ENCODE measurements at regions not wholly inside any gene's neighbourhood (a gene's known extent, or its start where the extent isn't known, plus 50 kb on each side); places are given as distances from the start of the nearest gene placed in this dataset.
"Not testable (repeated sequence)": the region's sequence is repeated elsewhere in the genome, so short reads cannot be mapped to it uniquely, and the experiment has no call there.

DNA sequence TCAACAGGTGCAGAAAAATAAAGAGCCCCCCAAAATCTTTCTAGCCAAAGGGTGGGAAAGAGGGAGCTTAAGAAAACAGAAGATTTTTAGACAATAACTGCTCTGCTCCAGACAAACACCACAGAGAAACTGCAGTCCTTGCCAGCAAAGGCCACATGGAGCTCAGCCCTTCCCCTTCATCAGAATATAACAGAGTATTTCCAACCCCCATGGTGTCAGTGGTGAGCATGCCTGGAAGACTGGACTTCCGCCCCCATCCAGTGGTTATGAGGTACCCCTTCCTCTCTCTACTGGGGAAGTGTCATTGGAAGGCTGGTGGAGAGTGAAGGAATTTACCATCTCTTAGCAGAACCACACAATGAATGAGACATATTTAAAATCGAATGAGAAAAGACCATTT is 1007.3 kb upstream of the CELF2 start:
- no peak for FAIRE-seq

GRCh38 chr10:10014846-10015245 is 1002.8 kb upstream of the CELF2 start:
- no peak for FAIRE-seq

DNA sequence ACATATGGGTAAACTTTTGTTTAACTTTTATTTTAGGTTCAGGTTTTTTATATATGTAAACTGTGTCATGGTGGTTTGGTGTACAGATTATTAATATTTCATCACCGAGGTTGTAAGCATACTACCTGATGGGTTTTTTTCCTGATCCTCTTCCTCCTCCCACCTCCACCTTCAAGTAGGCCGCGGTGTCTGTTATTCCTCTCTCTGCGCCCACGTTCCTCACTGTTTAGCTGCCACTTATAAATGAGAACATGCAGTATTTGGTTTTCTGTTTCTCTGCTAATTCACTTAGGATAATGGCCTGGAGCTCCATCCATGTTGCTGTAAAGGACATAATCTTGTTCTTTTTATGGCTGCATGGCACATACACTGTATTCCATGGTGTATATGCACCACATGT is 1000.0 kb upstream of the CELF2 start:
- FAIRE-seq, result no peak

GRCh38 chr10:10020945-10021344 is 996.7 kb upstream of the CELF2 start:
- no peak for FAIRE-seq

GRCh38 chr10:10032991-10033390 is 984.7 kb upstream of the CELF2 start:
- peak; percentile 79 for FAIRE-seq

DNA sequence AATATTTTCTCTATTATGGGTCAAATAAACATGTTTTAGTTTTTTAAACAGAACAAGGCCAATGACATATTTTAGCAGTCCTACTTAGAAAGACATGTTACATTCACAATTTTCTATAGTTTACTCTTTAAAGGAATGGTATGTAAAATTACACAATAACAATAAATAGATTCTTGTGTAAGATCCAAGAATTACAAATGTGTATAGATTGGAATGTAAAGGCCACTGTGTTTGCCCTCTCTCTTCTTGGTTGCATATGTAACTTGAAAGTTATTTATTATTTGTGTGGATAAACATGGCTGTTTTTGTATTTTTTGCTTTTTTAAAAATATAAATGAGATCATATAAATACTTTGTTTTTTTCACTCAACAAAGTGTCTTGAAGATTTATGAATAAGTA is 979.3 kb upstream of the CELF2 start:
- FAIRE-seq, result no peak

DNA sequence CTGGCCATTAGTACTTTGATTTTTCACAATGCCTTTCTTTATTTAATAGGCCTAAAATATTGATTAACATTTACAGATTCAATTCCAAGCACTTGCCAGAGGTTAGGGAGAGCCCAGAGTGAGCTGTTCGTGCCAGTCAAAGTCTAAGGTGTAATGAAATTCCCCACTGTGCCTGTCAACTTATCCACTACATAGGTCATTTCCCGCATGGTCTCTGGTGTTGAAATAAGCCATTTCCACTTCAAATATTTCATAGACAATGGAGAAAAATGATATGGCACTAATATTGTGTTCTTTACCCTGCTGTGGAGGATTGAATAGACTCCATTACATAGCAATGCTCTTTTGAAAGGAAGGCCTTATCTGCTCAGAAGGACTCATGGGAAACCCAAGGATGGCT is 978.1 kb upstream of the CELF2 start:
- no peak for FAIRE-seq

DNA sequence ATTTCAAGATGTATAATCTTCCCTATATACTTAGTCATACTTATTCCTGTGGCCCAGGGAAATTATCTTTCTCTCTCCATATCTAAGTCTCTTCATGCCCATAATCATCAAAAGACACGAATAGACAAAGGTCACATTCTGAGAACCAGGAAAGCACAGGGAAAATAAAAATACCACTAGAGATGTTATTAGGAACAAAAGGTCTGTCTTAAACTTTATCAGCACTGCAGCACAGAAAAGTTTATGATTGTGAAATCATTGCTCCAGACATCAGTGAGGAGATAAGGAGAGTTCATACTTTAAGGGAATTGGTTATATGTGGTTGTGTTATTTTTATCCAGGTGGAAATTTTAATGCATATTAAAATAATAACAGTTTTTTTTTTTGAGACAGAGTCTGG is 974.6 kb upstream of the CELF2 start:
- no peak for FAIRE-seq

DNA sequence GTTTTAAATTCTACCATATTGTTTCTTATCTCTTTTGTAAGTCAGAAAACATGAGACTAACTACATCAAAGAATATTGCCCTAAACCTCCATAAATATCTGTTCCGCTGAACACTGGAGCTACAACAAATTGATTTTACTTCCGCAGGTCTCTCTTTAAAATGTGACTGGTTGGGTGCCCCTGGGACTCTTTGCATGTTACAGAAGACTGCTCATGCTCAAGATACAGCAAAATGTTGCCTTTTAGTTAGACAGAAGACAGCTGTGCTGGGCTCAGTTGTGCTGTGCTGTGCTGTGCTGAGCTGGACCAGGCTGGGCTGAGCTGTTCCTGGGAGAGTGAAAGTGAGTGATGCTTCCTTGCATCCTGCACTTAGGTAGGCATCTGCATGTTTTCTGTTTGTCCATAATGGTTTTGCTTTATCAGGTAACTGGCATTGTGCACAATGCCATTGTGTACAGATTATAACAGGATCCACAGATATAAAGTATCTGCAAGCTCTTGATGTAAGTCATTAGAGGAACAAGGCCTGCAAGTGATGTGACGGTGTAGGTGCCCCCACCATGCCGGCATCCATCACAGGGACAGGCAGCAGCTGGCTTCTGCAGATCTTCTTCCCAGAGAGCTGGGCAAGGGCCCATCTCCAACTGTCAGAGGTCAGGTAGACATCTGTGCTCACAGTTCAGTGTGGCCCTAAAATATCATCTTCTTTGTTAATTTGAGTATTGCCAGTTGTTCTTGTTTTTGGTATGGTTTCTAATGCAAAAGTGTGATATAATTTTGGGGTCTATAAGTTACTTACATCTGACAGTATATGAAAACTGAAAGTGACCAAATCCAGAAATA is 972.5 kb upstream of the CELF2 start:
- FAIRE-seq, result no peak

- peak; percentile 96 for FAIRE-seq
Observed at GRCh38 chr10:10045765-10046028, 972.0 kb upstream of the CELF2 start.

GRCh38 chr10:10047426-10047825 is 970.2 kb upstream of the CELF2 start:
- peak; percentile 39 for FAIRE-seq

DNA sequence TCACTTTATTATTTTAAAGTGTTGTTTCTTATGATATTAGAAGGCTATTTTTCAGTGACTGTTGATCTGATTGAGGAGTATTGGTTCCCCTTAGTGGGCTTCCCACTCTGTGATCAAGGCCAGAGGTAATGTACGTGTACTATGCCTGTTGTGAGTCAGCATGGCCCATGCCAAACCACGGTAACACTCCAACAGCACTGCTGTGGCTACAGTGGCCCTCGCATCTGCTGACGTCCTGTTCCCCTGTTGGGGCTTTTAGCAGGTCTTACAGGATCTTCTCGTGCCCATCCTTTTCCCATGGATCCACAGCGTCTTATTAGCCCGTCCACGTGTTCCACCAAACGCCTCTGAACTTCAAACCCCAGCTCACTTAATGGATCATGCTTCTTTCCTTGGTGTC is 964.6 kb upstream of the CELF2 start:
- FAIRE-seq, result no peak

- no peak for FAIRE-seq
Observed at GRCh38 chr10:10054466-10054865, 963.2 kb upstream of the CELF2 start.

- no peak for FAIRE-seq
Observed at GRCh38 chr10:10055656-10056442, 961.8 kb upstream of the CELF2 start.

DNA sequence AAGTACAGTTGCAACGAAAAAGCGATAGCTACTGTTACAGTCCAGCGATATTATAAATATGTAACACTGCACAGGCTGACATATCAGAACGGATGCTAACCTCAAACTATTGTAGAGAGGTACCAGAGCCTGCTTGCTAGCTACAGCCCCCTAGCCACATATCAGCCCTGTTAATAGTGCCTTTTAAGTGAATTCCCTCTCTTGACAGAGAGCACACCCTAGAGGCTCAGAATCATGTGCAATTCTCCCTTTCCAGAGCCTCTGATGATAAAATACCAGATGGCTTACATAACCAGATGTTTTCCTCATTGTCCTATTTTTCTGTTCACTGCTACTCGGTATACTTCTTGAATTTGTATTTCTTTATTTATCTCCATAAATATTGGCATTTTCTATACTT is 960.7 kb upstream of the CELF2 start:
- no peak for FAIRE-seq

- FAIRE-seq, result no peak
Observed at GRCh38 chr10:10067644-10068043, 950.0 kb upstream of the CELF2 start.

GRCh38 chr10:10074847-10075246 is 942.8 kb upstream of the CELF2 start:
- not testable (repeated sequence) for FAIRE-seq

- FAIRE-seq, result no peak
Observed at GRCh38 chr10:10078446-10078845, 939.2 kb upstream of the CELF2 start.

GRCh38 chr10:10092581-10092980 is 925.1 kb upstream of the CELF2 start:
- no peak for FAIRE-seq

DNA sequence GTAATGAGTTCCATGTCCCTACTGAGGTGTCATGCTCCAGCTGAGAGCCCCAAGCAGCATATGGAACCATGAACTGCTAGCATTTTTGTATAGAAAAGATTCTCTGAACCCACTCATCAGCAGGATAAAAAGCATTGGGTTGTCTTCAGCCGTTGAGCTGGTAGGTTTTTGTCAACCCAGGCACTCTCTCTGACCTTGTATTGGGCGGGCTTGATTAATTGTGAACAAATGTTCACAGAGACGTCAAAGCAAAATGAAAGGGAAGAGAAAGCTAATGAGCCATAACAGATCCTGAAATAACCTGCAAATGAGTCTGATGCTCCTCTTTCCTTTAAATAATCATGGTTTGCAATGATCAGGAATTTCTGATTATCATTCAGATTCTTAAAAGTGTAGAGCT is 924.7 kb upstream of the CELF2 start:
- FAIRE-seq, result no peak

DNA sequence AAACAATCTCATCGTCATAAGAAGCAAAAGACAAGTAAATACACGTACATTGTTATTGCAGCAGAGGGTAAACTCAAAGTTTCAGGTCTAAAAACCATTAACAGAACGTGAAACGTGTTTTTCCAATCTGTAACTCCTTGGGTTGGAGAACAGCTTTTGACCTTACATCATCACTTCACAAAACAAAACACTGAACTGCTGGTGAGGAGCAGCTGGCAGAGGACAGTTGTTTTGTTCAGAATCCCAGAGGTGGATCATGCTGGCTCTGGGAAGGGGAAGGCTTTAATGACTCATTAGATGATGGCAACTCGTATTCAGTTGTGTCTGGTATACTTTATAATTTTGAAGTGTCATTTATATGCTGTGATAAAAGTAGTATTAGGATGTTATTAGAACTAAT is 923.0 kb upstream of the CELF2 start:
- FAIRE-seq, result no peak

DNA sequence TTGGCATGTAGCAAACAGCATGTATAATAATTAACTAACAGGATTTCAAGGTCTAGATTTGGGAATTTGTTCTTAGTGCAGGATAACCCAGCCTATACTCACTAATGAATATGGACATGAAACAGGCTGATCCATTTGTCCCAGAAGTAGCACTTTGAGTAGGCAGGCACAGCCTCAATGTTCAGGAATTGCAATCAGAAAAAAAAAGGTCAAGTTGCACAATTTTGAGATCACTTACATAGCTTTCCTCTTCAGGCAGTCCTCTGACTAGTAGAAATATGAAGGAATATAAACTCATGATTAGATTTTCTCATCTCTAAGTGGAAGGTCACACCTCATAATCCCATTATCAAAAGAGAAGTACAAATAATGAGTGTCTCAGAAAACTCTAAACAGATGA is 921.4 kb upstream of the CELF2 start:
- FAIRE-seq, result no peak

- FAIRE-seq, result no peak
Observed at GRCh38 chr10:10096898-10097297, 920.8 kb upstream of the CELF2 start.

- FAIRE-seq, result no peak
Observed at GRCh38 chr10:10101106-10101505, 916.6 kb upstream of the CELF2 start.
